ENCODE measurements at regions not wholly inside any gene's neighbourhood (a gene's known extent, or its start where the extent isn't known, plus 50 kb on each side); places are given as distances from the start of the nearest gene placed in this dataset.

DNA sequence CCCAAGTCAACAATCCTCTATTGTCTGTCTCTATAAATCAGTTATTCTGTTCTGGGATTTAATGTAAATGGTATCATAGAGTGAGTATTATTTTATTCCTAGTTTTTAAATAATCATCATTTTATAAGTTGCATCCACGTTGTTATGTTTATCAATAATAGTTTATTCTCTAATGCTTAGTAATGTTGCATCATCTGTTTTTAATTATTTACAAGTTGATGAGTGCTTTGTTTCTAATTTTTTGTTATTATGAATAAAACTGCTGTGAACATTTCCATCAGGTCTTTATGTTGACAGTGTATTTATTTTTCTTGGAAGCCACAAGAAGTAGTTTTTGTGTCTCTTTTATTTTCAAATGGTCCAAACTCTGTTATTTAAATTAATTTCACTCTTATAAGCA lies 1201.2 kb upstream of the CDH6 start:
- no peak for TF ChIP-seq GATA3 (IDR thresholded peaks at IDR 0.05; ENCODE audit: low read depth, low read length)
- no peak for TF ChIP-seq GATA2 (IDR thresholded peaks at IDR 0.05; ENCODE audit: low read depth, low read length)
